Heart left ventricle (tissue), 13 donors: ENCODE measurements at regions not wholly inside any gene's neighbourhood (a gene's known extent, or its start where the extent isn't known, plus 50 kb on each side); places are given as distances from the start of the nearest gene placed in this dataset.

Experiments
- CTCF ChIP-seq, 12 donors: fragments of 200-600 bp; sonication (generic) in 4 of 12; IDR thresholded peaks; one replicate each; pipeline versions ENCODE4 v1.5.0 to v1.8.0; 2018 to 2022; ENCODE audit warnings: antibody characterized with exemption in 12 of 12, mild to moderate bottlenecking in 5 of 12
- POLR2A ChIP-seq, 2 donors: fragments of 450-650 bp; IDR thresholded peaks; one replicate each; pipeline ENCODE4 v1.6.1; 2017; ENCODE audit warnings: antibody characterized with exemption in 2 of 2, mild to moderate bottlenecking in 2 of 2, moderate library complexity in 2 of 2
- donor health status: ischemic (EF 13 %, LVEDD 7.1; RV severe dilation, severe dysfunction).
- donor health status: DM: no; HTN: yes; CAD: no.
- donor health status: DM: no; HTN: no; CAD: no.
- donor health status: ischemic (EF 25% LVEDD 6.9; RV normal size, moderate dysfunction).
- donor health status: ischemic (EF 25% LVEDD 5.7; RV mildly dilated, moderate dysfunction).
- donor health status: ischemic (EF 35%, LVEDD 5.7; RV mildly dilated, moderate dysfunction).
- donor health status: nonischemic (EF 11% LVEDD 7.7; RV severe dilation, severe dysfunction).
- donor health status: DM: yes; HTN: yes; CAD: no.
- donor health status: PGD.
- donor health status: ischemic (EF 29% LVEDD 5.4; RV normal size, mild dysfunction).
- donor health status: nonischemic (EF 23%, LVEDD 6.1; RV moderate dilation, normal function).

GRCh38 chr10:78331391-78331922 is 297.8 kb downstream of the RPS24 start:
- no peak for TF ChIP-seq POLR2A (IDR thresholded peaks at IDR 0.05)
- TF ChIP-seq CTCF (IDR thresholded peaks at IDR 0.05), result no peak
